Skin of body (tissue), 1 donor: ENCODE measurements at regions not wholly inside any gene's neighbourhood (a gene's known extent, or its start where the extent isn't known, plus 50 kb on each side); places are given as distances from the start of the nearest gene placed in this dataset.
"Not testable (repeated sequence)": the region's sequence is repeated elsewhere in the genome, so short reads cannot be mapped to it uniquely, and the experiment has no call there.

Experiments used
- DNase-seq: peaks from one replicate; lab custom pipeline; 2025; lab: John Stamatoyannopoulos, UW

DNA sequence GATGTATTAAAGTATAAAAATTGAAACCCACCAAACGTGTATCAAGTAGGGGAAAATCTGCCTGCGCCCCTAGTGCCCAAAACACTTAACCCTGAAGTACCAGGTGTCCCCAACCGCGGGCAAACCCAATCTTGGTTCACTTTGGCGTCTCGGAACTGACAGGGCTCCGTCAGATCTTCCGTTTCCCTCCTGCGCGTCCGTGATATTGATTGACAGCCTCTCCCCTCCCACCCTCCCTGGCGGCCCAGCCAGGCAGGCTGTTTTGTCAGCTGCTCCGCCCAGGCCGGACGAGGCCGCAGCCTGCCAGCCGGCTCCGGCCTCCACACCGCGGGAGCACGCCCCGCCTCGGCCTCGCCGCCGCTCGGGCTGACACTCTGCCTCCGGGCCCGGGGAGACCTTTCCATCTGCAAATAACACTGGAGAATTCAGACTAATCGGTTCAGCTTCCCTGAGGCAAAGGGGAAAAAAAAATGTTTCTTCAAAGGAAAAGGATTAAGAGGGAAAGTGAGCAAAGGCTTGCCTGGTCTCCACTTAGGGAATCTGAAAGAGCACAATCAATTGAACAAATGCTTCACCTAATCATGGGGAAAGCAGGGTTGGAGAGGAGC is 234.9 kb upstream of the MCHR2 start:
- DNase-seq: no peak

DNA sequence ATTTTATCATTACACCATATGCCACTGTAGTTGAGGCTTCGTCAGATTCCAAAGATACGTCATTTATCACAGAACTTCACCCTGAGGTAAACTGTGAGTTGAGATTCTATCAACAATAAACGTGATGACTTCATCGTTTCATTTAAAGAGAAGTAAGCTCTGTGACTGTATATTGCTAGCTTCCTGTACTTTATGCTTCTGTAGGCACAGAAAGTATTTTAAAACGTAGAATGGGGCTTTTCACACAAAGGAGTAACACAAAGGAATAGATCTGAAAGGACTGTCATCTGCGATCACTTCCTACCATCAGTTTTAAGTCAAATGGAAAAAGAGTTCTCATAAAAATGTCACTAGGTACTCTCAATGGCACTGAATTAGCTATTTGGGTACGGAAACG is 234.4 kb upstream of the MCHR2 start:
- DNase-seq: no peak

DNA sequence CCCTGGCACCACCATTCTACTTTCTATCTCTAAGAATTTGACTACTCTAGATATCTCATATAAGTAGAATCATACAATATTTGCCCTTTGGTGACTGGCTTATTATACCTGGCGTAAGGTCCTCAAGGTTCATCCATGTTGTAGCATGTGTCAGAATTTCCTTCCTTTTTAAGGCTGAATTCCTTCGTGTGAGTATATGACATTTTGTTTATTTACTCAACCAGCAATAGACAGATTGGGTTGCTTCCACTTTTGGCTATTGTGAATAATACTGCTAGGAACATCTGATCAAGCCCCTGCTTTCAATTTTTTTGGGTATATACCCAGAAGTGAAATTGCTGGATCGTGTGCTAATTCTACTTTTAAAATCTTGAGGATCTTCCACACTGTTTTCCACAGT is 232.8 kb upstream of the MCHR2 start:
- DNase-seq: no peak

DNA sequence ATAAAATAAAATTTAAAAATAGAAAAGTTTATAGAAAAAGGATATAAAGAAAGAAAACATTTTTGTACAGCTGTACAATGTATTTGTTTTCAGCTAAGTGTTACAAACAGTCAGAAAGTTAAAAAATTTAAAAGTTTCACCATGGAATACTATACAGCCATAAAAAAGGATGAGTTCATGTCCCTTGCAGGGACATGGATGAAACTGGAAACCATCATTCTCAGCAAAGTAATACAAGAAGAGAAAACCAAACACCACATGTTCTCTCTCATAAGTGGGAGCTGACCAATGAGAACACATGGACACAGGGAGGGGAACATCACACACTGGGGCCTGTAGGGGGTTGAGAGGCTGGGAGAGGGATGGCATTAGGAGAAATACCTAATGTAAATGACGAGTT is 229.9 kb upstream of the MCHR2 start:
- not testable (repeated sequence) for DNase-seq

DNA sequence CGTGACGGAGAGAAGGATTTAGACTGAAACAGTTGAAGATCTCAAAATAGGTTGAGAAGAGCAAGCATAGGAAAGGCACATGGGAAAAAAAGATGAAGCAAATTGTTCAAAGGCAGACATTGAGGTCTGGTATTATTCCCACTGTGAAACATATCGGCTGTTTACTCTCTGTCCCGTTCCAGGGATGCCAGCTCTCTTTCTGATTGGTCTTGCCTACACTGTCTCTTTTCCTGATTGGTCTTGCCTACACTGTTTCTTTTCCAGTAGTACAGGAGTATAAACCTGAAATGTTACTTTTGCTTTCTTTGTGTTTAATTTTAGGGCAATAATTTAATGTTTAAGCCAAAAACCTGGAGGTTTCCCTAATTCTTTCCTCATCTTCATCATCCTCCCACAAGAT is 226.5 kb upstream of the MCHR2 start:
- DNase-seq: no peak

DNA sequence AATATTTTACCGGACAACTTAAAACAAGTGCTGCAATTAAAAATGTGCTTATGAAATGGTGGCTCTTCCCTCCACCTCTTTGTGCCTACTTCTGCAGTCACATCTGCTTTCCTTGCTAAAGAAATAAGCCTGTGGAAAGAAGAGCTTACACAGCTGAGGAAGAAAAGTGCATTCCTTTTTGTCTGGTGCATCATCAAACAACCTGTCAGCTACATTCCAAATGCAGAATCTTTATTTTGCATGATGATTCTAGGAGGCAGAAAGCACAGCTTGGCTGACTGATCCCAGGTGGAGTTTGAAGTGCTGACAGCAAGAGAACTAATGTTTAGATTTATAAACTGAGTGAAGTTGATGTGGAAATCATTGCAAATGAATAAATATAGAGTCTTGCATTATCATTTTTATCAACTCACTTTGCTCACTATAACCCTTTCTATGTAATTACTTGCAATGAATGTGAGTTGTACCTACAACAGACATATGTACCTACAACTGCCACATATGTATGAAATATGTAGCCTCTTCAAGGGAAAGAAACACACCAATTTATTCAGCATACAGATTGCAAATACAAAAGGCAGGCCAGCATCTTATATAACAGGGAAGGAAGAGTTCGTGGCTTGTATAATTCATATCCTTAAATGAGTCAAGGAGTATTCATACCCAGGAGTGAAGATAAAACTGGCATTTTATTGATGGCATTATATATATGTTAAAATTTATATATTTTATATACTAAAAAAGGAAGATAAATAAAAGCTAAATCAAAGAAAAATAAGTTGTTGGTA is 223.4 kb upstream of the MCHR2 start:
- no peak for DNase-seq

DNA sequence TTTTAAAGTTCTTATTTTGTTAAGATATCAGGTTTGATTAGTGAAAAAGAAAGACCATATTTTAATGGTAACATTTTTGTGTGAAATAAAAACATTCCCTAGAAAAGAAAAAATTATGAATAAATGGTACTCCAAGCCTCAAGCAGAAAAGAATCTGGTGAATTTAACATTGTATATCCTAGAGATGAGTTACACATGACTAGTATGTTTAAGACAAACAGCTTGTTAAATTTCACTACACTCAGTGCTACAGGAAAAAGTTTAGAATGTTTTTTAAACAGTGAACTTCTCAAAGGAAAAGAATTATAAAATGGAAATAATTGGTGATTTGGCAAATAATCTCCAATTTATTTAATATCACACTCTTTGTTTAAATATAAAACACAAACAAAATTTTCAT is 222.7 kb upstream of the MCHR2 start:
- no peak for DNase-seq

DNA sequence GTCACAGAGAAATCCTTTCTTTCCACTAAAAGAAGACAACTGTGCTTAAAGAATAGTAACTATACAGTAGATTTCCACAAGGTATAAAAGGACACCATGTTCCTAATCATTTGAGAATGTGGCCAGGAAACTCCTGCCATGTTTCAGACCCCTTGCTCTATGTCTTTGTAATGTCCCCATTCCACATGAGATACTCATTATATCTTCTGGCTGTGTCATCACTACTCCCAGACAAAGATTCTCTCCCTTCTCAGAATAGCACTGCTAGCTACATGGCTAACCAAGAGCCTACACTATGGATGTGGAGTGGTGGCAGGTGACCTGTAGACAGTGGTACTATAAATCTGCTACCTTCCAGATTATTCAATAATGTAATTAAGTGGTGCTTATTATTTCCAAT is 218.1 kb upstream of the MCHR2 start:
- DNase-seq: no peak

DNA sequence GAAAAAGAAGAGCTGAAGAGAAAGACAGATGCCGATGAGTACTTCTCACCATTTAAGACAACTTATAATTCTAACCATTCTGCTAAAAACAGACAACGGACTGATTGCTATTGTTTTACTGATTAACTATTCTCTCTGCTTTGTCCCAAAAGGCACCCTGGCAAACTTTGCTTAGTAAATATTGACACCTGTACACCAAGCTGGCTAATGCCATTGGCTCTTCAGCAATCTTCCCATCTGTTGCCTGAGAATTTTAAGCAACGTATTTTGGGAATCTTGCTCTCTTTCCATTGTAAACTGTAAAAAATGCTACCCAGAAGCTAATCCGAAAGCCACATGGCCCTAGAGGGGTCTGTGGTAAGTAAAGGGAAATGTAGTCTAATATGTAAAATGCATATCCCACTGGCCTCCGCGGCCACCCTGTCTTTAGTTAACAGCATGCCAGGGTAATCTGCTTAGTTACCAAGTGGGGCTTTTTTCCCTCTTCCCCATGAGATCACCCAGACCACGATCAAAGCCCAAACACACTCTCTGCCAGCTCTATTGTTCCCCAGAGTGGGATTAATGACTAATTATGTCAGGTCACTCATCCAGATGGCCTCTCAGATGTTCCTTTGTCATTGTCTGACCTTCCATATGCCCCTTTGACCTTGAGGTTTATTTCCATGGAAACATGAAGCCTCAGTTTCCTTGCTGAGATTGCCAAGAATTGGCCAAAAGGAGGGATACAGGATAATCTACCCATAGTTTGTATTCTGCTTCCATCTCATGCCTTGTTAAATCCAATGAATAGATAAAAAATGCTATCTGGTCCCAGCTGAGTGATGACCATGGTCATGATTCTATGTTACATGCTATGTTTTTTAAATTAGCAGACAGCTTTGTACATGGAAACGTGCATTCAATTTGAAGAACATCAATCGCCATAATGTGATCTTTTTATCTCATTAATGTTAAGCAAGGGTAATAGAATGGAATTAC is 216.4 kb upstream of the MCHR2 start:
- peak; percentile 25 for DNase-seq

DNA sequence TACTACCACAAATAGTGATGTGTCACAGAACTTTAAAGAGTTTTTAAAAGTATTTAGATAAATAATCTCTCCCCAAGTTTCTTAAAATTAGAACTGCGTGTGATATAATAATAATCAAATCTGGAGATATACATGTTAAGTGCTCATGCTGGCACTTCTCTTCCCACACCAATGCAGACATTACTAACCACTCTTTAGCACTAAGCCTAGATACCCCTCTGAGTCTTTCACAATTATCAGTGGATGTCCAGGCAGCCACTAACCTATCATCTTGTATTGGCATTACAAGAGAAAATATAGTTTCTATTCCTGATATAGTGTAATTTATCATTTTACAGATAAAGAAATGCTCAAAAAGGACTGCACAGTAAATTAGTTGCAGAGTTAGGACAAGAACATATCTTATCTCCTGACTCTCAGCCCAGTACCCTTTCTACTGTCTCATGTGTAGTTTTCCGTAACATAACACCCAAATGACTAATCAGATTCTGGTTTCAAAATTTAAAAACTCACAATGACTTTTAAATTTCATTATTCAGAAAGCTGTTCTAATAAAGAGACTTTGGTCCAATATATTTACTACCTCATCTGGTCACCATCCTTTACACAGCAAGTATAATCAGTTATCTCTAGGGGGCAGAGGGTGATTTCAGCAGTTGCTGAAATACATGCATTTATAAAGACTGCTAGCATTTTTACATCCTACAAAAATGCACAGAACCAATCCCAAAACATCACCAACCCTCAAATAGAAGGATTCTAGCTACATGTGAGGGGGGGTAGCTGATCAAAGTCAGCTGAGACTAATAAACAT is 215.5 kb upstream of the MCHR2 start:
- peak; percentile 37 for DNase-seq

DNA sequence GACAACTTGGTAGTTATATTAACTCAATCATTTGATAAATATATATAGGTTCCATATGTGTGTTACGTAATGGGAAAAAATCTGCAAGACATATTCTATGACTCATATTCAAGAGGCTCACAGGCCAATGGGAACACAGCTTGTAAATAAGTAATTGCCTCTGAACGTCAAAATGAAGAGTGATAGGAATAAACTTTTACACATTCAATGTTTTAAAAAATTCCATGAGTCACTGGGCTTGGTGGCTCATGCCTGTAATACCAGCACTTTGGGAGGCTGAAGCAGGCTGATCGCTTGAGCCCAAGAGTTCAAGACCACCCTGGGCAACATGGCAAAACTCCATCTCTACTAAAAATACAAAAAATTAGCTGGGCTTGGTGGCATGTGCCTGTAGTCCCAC is 209.4 kb upstream of the MCHR2 start:
- DNase-seq: peak; percentile 88

DNA sequence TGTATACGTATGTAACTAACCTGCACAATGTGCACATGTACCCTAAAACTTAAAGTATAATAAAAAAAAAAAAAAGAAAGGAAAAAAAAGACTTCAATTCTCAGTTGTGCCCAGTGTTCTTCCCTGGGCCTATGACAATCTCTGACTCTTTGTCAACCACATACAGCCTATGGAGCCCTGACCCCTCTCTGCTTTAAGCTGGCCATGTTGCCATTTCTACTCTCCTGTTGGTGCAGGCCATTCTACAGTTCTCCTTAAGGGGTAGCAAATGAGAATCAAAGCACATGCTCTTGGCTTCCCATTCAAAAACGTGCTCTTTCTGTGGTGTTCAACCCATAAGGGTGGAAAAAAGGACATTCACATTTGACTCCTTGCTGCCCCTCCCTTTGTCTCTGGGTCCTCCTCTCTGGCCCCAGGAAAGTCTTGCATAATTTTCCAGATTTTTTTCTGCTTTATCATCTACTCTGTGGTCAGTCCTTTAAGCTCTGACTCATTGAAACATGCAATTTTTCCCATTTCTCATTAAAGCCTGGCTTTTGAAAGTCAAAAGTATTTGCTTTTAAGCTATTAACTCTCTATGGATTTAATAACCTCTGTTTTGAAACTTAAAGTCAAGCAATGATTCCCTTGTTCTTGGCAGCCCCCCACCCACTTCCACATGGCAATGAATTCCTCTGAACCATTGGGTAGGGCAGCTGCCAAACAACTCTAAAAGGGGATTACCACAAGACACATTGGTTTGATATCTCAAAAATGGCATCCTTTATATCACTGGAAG is 208.6 kb upstream of the MCHR2 start:
- DNase-seq: peak; percentile 67

DNA sequence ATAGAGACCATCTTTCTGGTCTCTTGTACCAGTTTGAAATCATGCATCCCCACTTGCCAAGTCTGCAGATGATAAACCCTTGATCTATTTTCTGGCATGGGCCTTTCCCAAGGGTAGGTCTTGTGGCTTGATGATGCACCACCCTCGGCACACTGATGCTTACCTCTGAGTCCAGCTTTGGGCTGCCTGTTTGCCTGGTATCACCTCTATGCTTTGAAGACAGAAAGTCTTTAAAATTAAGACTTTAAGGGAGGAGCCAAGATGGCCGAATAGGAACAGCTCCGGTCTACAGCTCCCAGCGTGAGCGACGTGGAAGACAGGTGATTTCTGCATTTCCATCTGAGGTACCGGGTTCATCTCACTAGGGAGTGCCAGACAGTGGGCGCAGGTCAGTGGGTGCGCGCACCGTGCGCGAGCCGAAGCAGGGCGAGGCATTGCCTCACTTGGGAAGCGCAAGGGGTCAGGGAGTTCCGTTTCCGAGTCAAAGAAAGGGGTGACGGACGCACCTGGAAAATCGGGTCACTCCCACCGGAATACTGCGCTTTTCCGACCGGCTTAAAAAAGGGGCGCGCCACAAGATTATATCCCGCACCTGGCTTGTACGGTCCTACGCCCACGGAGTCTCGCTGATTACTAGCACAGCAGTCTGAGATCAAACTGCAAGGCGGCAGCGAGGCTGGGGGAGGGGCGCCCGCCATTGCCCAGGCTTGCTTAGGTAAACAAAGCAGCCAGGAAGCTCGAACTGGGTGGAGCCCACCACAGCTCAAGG is 202.4 kb upstream of the MCHR2 start:
- DNase-seq: not testable (repeated sequence)

DNA sequence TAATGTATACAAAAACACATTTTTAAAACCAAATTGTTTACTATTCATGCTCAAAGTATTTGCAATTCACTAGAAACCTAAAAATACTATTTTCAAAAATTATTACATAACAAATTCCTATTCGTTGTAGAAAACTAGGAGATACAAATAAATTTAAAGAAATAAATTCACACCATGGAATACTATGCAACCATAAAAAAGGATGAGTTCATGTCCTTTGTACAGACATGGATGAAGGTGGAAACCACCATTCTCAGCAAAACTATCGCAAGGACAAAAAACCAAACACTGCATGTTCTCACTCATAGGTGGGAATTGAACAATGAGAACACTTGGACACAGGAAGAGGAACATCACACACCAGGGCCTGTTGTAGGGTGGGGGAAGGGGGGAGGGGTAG is 201.2 kb upstream of the MCHR2 start:
- not testable (repeated sequence) for DNase-seq

DNA sequence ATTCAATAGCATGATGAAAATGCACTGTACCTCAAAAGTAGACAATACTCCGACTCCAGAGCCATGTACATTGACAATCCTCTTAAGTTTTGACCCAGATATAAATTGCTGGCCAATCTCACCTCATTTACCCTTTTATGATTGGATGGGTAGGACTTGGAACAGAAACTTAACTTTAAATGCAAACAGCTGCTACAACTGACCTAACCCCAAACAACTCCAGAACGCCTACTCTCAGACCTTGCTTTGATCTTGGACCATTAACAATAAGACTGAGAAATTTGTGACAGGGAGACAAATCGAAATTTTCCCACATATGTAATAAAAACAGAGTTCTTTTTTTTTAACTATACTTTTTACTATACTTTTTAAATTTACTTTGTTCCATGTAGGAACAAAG is 200.5 kb upstream of the MCHR2 start:
- DNase-seq: no peak

DNA sequence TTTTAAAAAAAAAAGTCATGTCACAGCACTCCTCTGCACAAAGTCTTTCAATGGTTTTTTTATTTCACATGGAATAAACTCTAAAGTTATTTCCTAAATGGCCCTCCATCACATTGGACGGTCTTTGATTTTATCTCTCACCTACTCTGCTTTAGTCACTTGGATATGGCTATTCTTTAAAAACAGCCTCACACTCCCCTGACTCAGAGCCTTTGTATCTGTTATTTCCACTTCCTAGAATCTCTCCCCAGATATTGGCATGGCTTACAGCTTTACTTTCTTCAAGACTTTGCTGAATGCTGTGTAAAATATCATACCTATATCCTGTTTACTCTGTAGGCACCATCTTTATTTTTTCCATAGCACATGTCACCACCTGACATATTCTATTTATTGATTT is 194.7 kb upstream of the MCHR2 start:
- no peak for DNase-seq

DNA sequence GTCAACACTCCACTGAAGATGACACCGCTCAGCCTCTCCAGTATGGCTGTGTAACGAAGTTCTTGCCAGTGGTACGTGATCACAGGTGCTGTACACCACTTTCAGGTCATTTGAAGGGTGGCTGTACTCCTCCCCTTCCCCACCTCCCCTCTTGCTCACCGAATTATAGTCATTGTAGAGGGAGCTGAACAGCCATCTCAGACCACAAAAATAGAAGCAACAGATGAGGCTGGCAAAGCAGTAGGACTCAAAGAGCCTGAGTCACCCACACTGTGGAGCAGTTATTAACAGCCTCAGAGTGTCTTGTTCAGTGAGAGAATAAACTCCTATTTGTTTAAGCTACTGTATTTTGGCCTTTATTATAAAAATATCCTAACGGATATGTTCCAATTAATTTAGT is 192.5 kb upstream of the MCHR2 start:
- DNase-seq: no peak

DNA sequence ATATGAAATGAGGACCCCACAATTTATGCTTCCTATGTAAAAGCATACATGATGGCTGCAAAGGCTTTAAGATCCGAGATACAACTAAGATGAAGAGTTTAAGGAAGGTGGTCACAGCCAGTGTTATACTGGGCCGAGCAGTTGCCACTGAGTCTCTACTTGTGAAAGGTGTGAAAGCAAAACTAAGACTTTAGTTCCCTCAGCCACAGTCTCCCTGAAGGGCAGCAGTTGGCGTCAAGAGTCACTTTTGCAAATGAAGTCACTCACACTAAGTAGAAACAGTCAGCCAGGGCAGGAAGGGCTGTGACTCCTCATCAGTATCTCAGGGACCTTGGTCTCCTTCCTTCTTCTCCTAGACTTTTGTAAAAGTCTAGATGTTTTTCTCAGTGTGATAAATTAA is 191.6 kb upstream of the MCHR2 start:
- no peak for DNase-seq

DNA sequence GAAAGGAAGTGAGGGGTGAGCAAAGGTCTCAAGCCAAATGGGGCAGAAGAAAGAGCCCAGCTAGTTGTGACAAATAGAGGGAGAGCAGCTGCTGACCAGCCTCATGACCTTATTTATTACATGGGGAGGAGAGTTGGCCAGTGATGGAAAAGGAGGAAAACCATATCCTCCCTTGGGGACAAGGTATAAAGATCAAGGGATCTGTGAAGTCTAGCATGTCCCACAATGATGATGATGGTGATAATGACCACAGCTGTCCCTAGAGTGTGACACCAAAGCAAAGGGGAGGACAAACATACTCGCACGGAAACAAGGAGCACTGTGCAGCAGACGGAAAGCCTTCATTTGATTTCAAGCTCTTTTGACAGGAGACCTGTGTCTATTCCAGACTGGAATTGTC is 190.4 kb upstream of the MCHR2 start:
- no peak for DNase-seq

DNA sequence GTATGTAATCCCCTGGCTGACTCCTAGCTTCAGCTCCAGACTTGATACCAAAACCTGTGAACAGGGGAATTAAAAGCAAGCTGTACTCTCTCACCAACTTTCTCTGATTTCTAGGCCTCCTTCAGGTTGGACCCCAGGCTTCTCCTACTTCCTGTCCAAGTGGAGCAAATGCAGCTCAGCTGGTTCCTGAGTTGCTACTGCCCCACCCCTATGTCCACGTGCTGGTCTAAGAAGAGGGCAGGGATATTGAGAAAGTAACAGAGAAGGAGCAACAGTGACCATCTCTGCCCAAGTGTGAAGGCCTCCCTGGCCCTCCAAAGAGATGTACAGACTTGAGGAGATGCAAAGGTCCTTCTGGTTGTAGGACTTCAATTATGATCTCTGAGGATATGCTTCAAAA is 188.3 kb upstream of the MCHR2 start:
- no peak for DNase-seq
